ENCODE measurements at regions not wholly inside any gene's neighbourhood (a gene's known extent, or its start where the extent isn't known, plus 50 kb on each side); places are given as distances from the start of the nearest gene placed in this dataset.

DNA sequence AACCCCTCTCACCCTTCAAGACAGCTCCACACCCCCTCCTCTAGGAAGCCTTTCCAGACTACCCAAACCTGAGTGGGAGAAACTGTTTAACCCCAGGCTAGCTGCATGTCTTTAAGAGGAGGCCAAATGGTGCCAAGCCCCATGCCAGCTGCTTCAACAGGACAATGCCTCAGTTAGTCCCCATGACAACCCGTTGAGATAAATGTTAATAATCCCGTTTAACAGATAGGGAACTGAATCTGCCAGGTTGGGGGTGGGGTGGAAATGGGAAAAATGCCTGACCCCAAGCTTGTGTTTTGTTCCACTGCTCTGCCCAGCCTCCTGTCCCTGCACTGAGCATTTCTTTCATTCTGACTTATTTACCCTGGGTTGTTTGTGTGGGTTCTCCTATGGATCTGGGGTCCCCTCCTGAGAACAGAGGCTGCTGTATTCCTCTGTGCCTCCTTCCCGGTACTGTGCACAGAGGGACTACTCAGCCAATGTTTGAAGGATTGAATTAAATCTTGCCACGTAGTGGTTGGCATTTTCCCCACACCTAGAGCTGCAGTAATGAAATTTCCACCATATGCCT is 452.6 kb upstream of the ZMIZ1 start:
- Mint-ChIP-seq H3K9me3 (ENCODE audit: low read depth, unreplicated experiment) (no peaks in the 10 kb centered on the region), H3K27me3 (ENCODE audit: unreplicated experiment) (peaks cover 58% of the 10 kb centered on the region), H3K36me3 (ENCODE audit: insufficient read depth, unreplicated experiment) (no peaks in the 10 kb centered on the region), H3K4me3 (ENCODE audit: low read depth, unreplicated experiment) (no peak overlapping the region), H3K4me1 (ENCODE audit: low read depth, unreplicated experiment) (peaks cover 9% of the 10 kb centered on the region), H3K27ac (ENCODE audit: unreplicated experiment) (no peak overlapping the region)
- CTCF ChIA-PET = no interaction called here
- no TSS peak for BruUV-seq (replicated peaks)
- DNase-seq = no peak
- TF ChIP-seq, protein P1, sequence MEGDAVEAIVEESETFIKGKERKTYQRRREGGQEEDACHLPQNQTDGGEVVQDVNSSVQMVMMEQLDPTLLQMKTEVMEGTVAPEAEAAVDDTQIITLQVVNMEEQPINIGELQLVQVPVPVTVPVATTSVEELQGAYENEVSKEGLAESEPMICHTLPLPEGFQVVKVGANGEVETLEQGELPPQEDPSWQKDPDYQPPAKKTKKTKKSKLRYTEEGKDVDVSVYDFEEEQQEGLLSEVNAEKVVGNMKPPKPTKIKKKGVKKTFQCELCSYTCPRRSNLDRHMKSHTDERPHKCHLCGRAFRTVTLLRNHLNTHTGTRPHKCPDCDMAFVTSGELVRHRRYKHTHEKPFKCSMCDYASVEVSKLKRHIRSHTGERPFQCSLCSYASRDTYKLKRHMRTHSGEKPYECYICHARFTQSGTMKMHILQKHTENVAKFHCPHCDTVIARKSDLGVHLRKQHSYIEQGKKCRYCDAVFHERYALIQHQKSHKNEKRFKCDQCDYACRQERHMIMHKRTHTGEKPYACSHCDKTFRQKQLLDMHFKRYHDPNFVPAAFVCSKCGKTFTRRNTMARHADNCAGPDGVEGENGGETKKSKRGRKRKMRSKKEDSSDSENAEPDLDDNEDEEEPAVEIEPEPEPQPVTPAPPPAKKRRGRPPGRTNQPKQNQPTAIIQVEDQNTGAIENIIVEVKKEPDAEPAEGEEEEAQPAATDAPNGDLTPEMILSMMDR (IDR thresholded peaks at IDR 0.05; ENCODE audit: unreplicated experiment) = no peak
- intact Hi-C loops (cut with micrococcal nuclease; ENCODE audit: unreplicated experiment) = no loop called here

DNA sequence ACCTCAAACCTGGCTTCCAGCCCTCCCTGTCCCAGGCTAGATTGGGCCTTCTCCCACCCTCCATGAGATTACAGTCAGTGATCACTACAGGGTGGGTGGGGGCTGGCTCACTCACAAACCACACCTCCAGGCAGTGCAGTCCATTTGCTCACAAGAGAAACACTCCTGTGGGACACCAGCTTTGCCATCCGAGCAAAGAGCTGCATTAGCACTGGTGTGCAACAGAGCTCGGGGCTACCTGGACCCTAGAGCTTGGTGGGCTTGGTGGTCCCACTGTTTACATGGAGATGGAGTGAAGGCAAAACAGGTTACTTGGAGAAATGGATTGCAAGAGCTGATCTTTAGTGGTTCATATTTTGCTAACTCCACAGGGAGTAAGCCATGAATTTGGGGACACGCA is 451.7 kb upstream of the ZMIZ1 start:
- DNase-seq = no peak
- Mint-ChIP-seq H3K9me3 (ENCODE audit: low read depth, unreplicated experiment) (no peaks in the 10 kb centered on the region), H3K36me3 (ENCODE audit: insufficient read depth, unreplicated experiment) (no peaks in the 10 kb centered on the region), H3K27me3 (ENCODE audit: unreplicated experiment) (peaks cover 49% of the 10 kb centered on the region), H3K4me1 (ENCODE audit: low read depth, unreplicated experiment) (peaks cover 15% of the 10 kb centered on the region), H3K4me3 (ENCODE audit: low read depth, unreplicated experiment) (no peak overlapping the region), H3K27ac (ENCODE audit: unreplicated experiment) (no peak overlapping the region)
- intact Hi-C loops (cut with micrococcal nuclease; ENCODE audit: unreplicated experiment) = no loop called here
- TF ChIP-seq, protein P1 (IDR thresholded peaks at IDR 0.05; ENCODE audit: unreplicated experiment) = no peak
- CTCF ChIA-PET = interaction anchor here (0.7 kb wide), 1 partner anchor 11 kb away, joined by 3 read pairs; no protein-coding TSS in a partner anchor
- no TSS peak for BruUV-seq (replicated peaks)

DNA sequence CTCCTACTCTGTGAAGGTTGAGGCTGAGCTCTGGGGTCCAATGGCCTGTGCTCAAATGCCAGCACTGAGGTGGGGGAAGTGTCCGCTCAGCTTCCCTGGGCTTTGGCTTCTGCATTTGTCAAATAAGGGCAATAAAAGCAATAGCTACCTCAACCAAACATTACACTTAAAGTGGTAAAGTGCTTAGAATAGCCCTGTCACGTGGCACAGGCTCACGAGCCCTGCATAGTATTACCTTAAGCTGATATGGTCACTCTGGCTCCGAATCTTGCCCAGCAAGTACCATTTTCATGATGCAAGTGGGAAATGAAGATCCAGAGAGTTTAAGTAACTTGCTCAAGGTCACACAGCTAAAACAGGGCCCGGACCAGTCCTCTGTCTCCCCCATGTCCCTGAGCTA is 451.1 kb upstream of the ZMIZ1 start:
- intact Hi-C loops (cut with micrococcal nuclease; ENCODE audit: unreplicated experiment) = no loop called here
- BruUV-seq (replicated peaks) = no TSS peak
- DNase-seq = no peak
- Mint-ChIP-seq H3K27me3 (ENCODE audit: unreplicated experiment) (peaks cover 43% of the 10 kb centered on the region), H3K4me3 (ENCODE audit: low read depth, unreplicated experiment) (no peak overlapping the region), H3K36me3 (ENCODE audit: insufficient read depth, unreplicated experiment) (no peaks in the 10 kb centered on the region), H3K27ac (ENCODE audit: unreplicated experiment) (no peak overlapping the region), H3K4me1 (ENCODE audit: low read depth, unreplicated experiment) (peaks cover 18% of the 10 kb centered on the region), H3K9me3 (ENCODE audit: low read depth, unreplicated experiment) (no peaks in the 10 kb centered on the region)
- TF ChIP-seq, protein P1 (IDR thresholded peaks at IDR 0.05; ENCODE audit: unreplicated experiment) = no peak
- CTCF ChIA-PET = interaction anchor here (0.7 kb wide), 1 partner anchor 12 kb away, joined by 3 read pairs; no protein-coding TSS in a partner anchor

DNA sequence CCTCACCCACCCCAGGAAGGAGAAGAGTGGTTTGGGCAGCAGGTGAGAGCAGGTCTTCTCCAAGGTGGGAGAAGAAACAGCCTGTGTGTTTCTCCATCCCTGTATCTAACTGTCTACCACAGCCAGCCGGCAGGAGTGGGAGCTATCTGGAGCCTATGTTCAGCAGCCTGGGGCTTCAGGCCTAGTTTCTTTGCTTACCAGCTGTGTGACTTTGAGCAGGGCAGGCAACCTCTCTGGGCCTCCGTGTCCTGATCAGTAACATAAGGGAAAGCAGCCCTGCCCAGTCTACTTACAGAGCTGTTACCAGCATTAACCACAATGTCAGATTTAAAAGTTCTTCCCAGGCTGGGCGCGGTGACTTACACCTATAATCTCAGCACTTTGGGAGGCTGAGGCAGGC is 450.7 kb upstream of the ZMIZ1 start:
- Mint-ChIP-seq H3K36me3 (ENCODE audit: insufficient read depth, unreplicated experiment) (no peaks in the 10 kb centered on the region), H3K4me1 (ENCODE audit: low read depth, unreplicated experiment) (peaks cover 23% of the 10 kb centered on the region), H3K27ac (ENCODE audit: unreplicated experiment) (no peak overlapping the region), H3K27me3 (ENCODE audit: unreplicated experiment) (peaks cover 39% of the 10 kb centered on the region), H3K4me3 (ENCODE audit: low read depth, unreplicated experiment) (no peak overlapping the region), H3K9me3 (ENCODE audit: low read depth, unreplicated experiment) (no peaks in the 10 kb centered on the region)
- intact Hi-C loops (cut with micrococcal nuclease; ENCODE audit: unreplicated experiment) = no loop called here
- CTCF ChIA-PET = no interaction called here
- no TSS peak for BruUV-seq (replicated peaks)
- TF ChIP-seq, protein P1 (IDR thresholded peaks at IDR 0.05; ENCODE audit: unreplicated experiment) = no peak
- DNase-seq = no peak
